Putamen (tissue), 1 donor: ENCODE measurements at regions not wholly inside any gene's neighbourhood (a gene's known extent, or its start where the extent isn't known, plus 50 kb on each side); places are given as distances from the start of the nearest gene placed in this dataset.
"Not testable (repeated sequence)": the region's sequence is repeated elsewhere in the genome, so short reads cannot be mapped to it uniquely, and the experiment has no call there.

Experiments used
- DNase-seq: peaks from one replicate; pipeline ENCODE4 v3.0.0-alpha.2; 2016; ENCODE audit warnings: low spot score

- DNase-seq: no peak
Observed at GRCh38 chr5:58357121-58357520, 102.8 kb downstream of the PLK2 start.

GRCh38 chr5:58356662-58357061, 103.2 kb downstream of the PLK2 start:
- DNase-seq: no peak

GRCh38 chr5:58354827-58355226, 105.1 kb downstream of the PLK2 start:
- DNase-seq: no peak

- no peak for DNase-seq
Observed at GRCh38 chr5:58353992-58354391, 105.9 kb downstream of the PLK2 start.

GRCh38 chr5:58351190-58351589, 108.7 kb downstream of the PLK2 start:
- no peak for DNase-seq

GRCh38 chr5:58348996-58349728, 110.7 kb downstream of the PLK2 start:
- no peak for DNase-seq

- DNase-seq: no peak
Observed at GRCh38 chr5:58346041-58346440, 113.8 kb downstream of the PLK2 start.

- DNase-seq: no peak
Observed at GRCh38 chr5:58341476-58341875, 118.4 kb downstream of the PLK2 start.

- no peak for DNase-seq
Observed at GRCh38 chr5:58335518-58335917, 124.4 kb downstream of the PLK2 start.

- DNase-seq: no peak
Observed at GRCh38 chr5:58334035-58334434, 125.9 kb downstream of the PLK2 start.

GRCh38 chr5:58330781-58331180, 129.1 kb downstream of the PLK2 start:
- no peak for DNase-seq

GRCh38 chr5:58327289-58327688, 132.6 kb downstream of the PLK2 start:
- DNase-seq: no peak

GRCh38 chr5:58326022-58326421, 133.9 kb downstream of the PLK2 start:
- no peak for DNase-seq

GRCh38 chr5:58322453-58322852, 137.4 kb downstream of the PLK2 start:
- no peak for DNase-seq

GRCh38 chr5:58318468-58318867, 141.4 kb downstream of the PLK2 start:
- no peak for DNase-seq

- no peak for DNase-seq
Observed at GRCh38 chr5:58317808-58318207, 142.1 kb downstream of the PLK2 start.

GRCh38 chr5:58317009-58317408, 142.9 kb downstream of the PLK2 start:
- DNase-seq: no peak

- no peak for DNase-seq
Observed at GRCh38 chr5:58315794-58316193, 144.1 kb downstream of the PLK2 start.

GRCh38 chr5:58314356-58315210, 145.3 kb downstream of the PLK2 start:
- DNase-seq: no peak

- DNase-seq: no peak
Observed at GRCh38 chr5:58312299-58312698, 147.6 kb downstream of the PLK2 start.

GRCh38 chr5:58311526-58311925, 148.4 kb downstream of the PLK2 start:
- no peak for DNase-seq

GRCh38 chr5:58308384-58308783, 151.5 kb downstream of the PLK2 start:
- DNase-seq: not testable (repeated sequence)

GRCh38 chr5:58300346-58300895, 159.5 kb downstream of the PLK2 start:
- no peak for DNase-seq
